ENCODE measurements at regions not wholly inside any gene's neighbourhood (a gene's known extent, or its start where the extent isn't known, plus 50 kb on each side); places are given as distances from the start of the nearest gene placed in this dataset.

DNA sequence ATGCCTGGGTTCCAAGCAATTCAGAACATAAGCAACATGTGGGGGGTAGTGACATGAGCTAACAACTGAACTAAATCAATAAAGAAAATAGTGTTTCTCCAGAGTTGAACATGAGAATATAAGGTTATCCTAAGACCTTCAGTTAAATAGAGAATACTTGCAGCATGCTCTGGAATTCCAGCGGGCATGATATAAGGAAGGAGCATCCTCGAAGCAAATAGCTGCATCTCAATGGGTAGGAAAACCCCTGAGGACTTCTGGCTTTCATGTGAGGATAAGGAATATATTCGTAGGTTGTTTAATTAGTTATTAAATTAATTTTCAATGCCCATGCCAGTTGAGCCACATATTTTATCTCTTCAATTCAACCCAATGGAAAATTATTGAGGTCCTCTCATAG lies 631.2 kb upstream of the EPHA7 start:
- Histone ChIP-seq H4K20me1 (ENCODE audit: control insufficient read depth, extremely low read depth, insufficient read depth, low read length) (no peaks in the 10 kb centered on the region), H2AFZ (ENCODE audit: control insufficient read depth, low read length) (no peak overlapping the region), H3K27ac (ENCODE audit: control insufficient read depth, insufficient read depth, low read length) (no peak overlapping the region), H3K27me3 (ENCODE audit: control insufficient read depth, extremely low read depth, insufficient read depth, low read length) (no peaks in the 10 kb centered on the region), H3K36me3 (ENCODE audit: control insufficient read depth in 2 of 2, extremely low read depth in 1 of 2, insufficient read depth in 2 of 2, low read length in 2 of 2) (no peaks in the 10 kb centered on the region), H3K9me3 (ENCODE audit: control insufficient read depth, low read depth, low read length) (no peaks in the 10 kb centered on the region), H3K4me2 (ENCODE audit: control insufficient read depth, extremely low read depth, insufficient read depth, low read depth, low read length) (no peak overlapping the region), H3K4me3 (ENCODE audit: control insufficient read depth in 2 of 3, extremely low read depth in 1 of 3, insufficient read depth in 2 of 3, low read depth in 1 of 3, low read length in 3 of 3) (no peak overlapping the region), H3K79me2 (ENCODE audit: control insufficient read depth, insufficient read depth, low read length) (no peaks in the 10 kb centered on the region), H3K9ac (ENCODE audit: control insufficient read depth, extremely low read depth, insufficient read depth, low read length) (no peak overlapping the region), H3K4me1 (ENCODE audit: control insufficient read depth, extremely low read depth, insufficient read depth, low read length) (no peaks in the 10 kb centered on the region), H3K9me1 (ENCODE audit: control insufficient read depth, extremely low read depth, insufficient read depth, low read length) (no peaks in the 10 kb centered on the region)
- FAIRE-seq (no peak), DNase-seq (ENCODE audit: low read depth, low spot score) (no peak)
- TF ChIP-seq, protein P1, sequence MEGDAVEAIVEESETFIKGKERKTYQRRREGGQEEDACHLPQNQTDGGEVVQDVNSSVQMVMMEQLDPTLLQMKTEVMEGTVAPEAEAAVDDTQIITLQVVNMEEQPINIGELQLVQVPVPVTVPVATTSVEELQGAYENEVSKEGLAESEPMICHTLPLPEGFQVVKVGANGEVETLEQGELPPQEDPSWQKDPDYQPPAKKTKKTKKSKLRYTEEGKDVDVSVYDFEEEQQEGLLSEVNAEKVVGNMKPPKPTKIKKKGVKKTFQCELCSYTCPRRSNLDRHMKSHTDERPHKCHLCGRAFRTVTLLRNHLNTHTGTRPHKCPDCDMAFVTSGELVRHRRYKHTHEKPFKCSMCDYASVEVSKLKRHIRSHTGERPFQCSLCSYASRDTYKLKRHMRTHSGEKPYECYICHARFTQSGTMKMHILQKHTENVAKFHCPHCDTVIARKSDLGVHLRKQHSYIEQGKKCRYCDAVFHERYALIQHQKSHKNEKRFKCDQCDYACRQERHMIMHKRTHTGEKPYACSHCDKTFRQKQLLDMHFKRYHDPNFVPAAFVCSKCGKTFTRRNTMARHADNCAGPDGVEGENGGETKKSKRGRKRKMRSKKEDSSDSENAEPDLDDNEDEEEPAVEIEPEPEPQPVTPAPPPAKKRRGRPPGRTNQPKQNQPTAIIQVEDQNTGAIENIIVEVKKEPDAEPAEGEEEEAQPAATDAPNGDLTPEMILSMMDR (optimal IDR thresholded peaks at IDR 0.05 in 1 of 3, IDR thresholded peaks at IDR 0.05 in 1 of 3, conservative IDR thresholded peaks at IDR 0.05 in 1 of 3; ENCODE audit: extremely low read depth in 1 of 3, insufficient read depth in 2 of 3, low read length in 3 of 3), result no peak
- no peak for TF ChIP-seq EZH2 (IDR thresholded peaks at IDR 0.05; ENCODE audit: low read length)
- dilution Hi-C loops (cut with MboI; ENCODE audit: extremely low pct_ligation_motif_present, low sequenced_read_pairs), result no loop called here

DNA sequence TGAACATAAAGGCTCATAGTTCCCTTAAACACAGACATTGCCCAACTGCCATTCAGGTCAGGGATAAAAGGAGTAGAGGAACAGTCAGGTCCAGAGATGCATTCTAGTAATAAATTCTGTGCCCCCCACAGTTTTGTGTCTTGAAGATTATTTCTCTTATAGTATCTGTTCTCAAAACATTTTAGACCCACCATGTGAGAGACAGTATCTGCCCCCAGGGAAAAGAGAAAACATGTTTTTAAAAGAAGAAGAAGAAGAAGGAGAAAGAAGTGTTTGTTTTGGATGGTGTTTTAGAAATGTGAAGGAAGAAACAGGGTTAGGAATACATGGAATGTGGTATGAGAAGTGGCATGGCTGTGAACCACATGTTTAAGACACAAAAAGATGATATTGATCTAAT lies 629.6 kb upstream of the EPHA7 start:
- H3K36me3 ChIP-seq (ENCODE audit: control insufficient read depth in 2 of 2, extremely low read depth in 1 of 2, insufficient read depth in 2 of 2, low read length in 2 of 2), result no peaks in the 10 kb centered on the region
- no peak for DNase-seq (ENCODE audit: low read depth, low spot score)
- no peak overlapping the region for H3K9ac ChIP-seq (ENCODE audit: control insufficient read depth, extremely low read depth, insufficient read depth, low read length)
- H3K27ac ChIP-seq (ENCODE audit: control insufficient read depth, insufficient read depth, low read length), result no peak overlapping the region
- no peaks in the 10 kb centered on the region for H4K20me1 ChIP-seq (ENCODE audit: control insufficient read depth, extremely low read depth, insufficient read depth, low read length)
- TF ChIP-seq, protein P1 (optimal IDR thresholded peaks at IDR 0.05 in 1 of 3, IDR thresholded peaks at IDR 0.05 in 1 of 3, conservative IDR thresholded peaks at IDR 0.05 in 1 of 3; ENCODE audit: extremely low read depth in 1 of 3, insufficient read depth in 2 of 3, low read length in 3 of 3), result no peak
- no peak for TF ChIP-seq EZH2 (IDR thresholded peaks at IDR 0.05; ENCODE audit: low read length)
- H3K4me2 ChIP-seq (ENCODE audit: control insufficient read depth, extremely low read depth, insufficient read depth, low read depth, low read length), result no peak overlapping the region
- H3K9me3 ChIP-seq (ENCODE audit: control insufficient read depth, low read depth, low read length), result no peaks in the 10 kb centered on the region
- no peak for FAIRE-seq
- no peaks in the 10 kb centered on the region for H3K4me1 ChIP-seq (ENCODE audit: control insufficient read depth, extremely low read depth, insufficient read depth, low read length)
- H2AFZ ChIP-seq (ENCODE audit: control insufficient read depth, low read length), result no peak overlapping the region
- H3K9me1 ChIP-seq (ENCODE audit: control insufficient read depth, extremely low read depth, insufficient read depth, low read length), result no peaks in the 10 kb centered on the region
- dilution Hi-C loops (cut with MboI; ENCODE audit: extremely low pct_ligation_motif_present, low sequenced_read_pairs), result no loop called here
- no peak overlapping the region for H3K4me3 ChIP-seq (ENCODE audit: control insufficient read depth in 2 of 3, extremely low read depth in 1 of 3, insufficient read depth in 2 of 3, low read depth in 1 of 3, low read length in 3 of 3)
- no peaks in the 10 kb centered on the region for H3K27me3 ChIP-seq (ENCODE audit: control insufficient read depth, extremely low read depth, insufficient read depth, low read length)
- H3K79me2 ChIP-seq (ENCODE audit: control insufficient read depth, insufficient read depth, low read length), result no peaks in the 10 kb centered on the region
